PC-9 (cell line): ENCODE measurements at regions not wholly inside any gene's neighbourhood (a gene's known extent, or its start where the extent isn't known, plus 50 kb on each side); places are given as distances from the start of the nearest gene placed in this dataset.

Source experiments
- EZH2 ChIP-seq: fragments of 200-600 bp; sonication (generic); IDR thresholded peaks from 2 replicates; pipeline ENCODE4 v1.8.0; 2017; ENCODE audit warnings: antibody characterized with exemption, low read depth
- TF ChIP-seq, protein P1 (sequence below): fragments of 200-600 bp; sonication (generic); conservative IDR thresholded peaks from 2 replicates; pipeline ENCODE4 v1.6.1; 2017; ENCODE audit warnings: mixed run types, antibody characterized with exemption, mild to moderate bottlenecking, moderate library complexity

DNA sequence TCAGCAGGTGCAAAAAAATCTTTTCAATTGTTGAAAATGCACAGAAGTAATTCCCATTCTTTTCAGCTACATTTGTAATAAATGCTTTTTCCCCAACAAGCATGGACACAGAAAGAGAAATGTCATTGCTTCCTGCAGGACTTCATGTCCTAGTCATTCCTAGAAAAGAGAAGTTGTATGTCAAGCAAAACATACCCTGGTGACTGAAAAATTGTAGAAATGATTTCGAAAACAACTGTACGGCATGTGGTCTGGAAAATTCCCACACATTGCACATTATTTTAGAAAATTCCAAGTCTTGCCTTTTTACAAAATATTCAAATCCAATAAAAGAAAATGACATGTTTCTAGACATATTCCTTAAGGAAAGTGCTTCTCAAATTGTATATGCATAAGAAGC lies 50.4 kb upstream of the ALCAM start:
- TF ChIP-seq, protein P1, sequence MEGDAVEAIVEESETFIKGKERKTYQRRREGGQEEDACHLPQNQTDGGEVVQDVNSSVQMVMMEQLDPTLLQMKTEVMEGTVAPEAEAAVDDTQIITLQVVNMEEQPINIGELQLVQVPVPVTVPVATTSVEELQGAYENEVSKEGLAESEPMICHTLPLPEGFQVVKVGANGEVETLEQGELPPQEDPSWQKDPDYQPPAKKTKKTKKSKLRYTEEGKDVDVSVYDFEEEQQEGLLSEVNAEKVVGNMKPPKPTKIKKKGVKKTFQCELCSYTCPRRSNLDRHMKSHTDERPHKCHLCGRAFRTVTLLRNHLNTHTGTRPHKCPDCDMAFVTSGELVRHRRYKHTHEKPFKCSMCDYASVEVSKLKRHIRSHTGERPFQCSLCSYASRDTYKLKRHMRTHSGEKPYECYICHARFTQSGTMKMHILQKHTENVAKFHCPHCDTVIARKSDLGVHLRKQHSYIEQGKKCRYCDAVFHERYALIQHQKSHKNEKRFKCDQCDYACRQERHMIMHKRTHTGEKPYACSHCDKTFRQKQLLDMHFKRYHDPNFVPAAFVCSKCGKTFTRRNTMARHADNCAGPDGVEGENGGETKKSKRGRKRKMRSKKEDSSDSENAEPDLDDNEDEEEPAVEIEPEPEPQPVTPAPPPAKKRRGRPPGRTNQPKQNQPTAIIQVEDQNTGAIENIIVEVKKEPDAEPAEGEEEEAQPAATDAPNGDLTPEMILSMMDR: no peak
- no peak for TF ChIP-seq EZH2
